ENCODE measurements at regions not wholly inside any gene's neighbourhood (a gene's known extent, or its start where the extent isn't known, plus 50 kb on each side); places are given as distances from the start of the nearest gene placed in this dataset.

DNA sequence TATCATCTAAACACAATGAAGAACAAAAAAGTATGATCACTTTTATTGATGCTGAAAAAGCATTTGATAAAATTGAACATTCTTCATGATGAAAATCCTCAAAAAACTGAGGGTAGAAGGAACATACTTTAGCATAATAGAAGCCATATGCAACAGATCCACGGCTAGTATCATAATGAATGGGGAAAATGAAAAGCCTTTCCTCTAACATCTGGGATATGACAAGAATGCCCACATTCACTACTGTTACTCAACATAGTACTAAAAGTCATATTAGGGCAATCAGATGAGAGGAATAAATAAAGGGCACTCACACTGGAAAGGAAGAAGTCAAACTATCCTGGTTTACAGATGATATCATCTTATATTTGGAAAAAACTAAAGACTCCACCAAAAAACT is 256.6 kb downstream of the RFPL4B start:
- no peak for ATAC-seq
- H3K27ac ChIP-seq (ENCODE audit: low read length) = no peak overlapping the region
- intact Hi-C loops (cut with micrococcal nuclease; ENCODE audit: unreplicated experiment) (no loop called here), in situ Hi-C loops (cut with HindIII; ENCODE audit: low pct_unique_long_range_greater_than_20kb, low sequenced_read_pairs) (no loop called here)
- no TSS peak for BruUV-seq (replicated peaks)
- ChIA-PET CTCF (no interaction called here), POLR2A (no interaction called here)
- no peaks in the 10 kb centered on the region for H3K36me3 ChIP-seq (ENCODE audit: control insufficient read depth, insufficient read depth, low read length)
- DNase-seq (ENCODE audit: low read depth, low spot score) = no peak
- TF ChIP-seq, protein P1, sequence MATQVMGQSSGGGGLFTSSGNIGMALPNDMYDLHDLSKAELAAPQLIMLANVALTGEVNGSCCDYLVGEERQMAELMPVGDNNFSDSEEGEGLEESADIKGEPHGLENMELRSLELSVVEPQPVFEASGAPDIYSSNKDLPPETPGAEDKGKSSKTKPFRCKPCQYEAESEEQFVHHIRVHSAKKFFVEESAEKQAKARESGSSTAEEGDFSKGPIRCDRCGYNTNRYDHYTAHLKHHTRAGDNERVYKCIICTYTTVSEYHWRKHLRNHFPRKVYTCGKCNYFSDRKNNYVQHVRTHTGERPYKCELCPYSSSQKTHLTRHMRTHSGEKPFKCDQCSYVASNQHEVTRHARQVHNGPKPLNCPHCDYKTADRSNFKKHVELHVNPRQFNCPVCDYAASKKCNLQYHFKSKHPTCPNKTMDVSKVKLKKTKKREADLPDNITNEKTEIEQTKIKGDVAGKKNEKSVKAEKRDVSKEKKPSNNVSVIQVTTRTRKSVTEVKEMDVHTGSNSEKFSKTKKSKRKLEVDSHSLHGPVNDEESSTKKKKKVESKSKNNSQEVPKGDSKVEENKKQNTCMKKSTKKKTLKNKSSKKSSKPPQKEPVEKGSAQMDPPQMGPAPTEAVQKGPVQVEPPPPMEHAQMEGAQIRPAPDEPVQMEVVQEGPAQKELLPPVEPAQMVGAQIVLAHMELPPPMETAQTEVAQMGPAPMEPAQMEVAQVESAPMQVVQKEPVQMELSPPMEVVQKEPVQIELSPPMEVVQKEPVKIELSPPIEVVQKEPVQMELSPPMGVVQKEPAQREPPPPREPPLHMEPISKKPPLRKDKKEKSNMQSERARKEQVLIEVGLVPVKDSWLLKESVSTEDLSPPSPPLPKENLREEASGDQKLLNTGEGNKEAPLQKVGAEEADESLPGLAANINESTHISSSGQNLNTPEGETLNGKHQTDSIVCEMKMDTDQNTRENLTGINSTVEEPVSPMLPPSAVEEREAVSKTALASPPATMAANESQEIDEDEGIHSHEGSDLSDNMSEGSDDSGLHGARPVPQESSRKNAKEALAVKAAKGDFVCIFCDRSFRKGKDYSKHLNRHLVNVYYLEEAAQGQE (IDR thresholded peaks at IDR 0.05; ENCODE audit: insufficient read depth in 1 of 2, low read depth in 2 of 2, low read length in 1 of 2) = no peak
- no peak for TF ChIP-seq POLR2AphosphoS5 (IDR thresholded peaks at IDR 0.05; ENCODE audit: low read depth, low read length)
- TF ChIP-seq TCF7L2 (IDR thresholded peaks at IDR 0.05; ENCODE audit: low read depth, low read length) = no peak
- TF ChIP-seq SIN3A (IDR thresholded peaks at IDR 0.05; ENCODE audit: borderline replicate concordance, insufficient read depth, low read depth, low read length) = no peak
- no peak for TF ChIP-seq CTCF (IDR thresholded peaks at IDR 0.05)
- H3K9me3 ChIP-seq (ENCODE audit: control insufficient read depth, insufficient read depth, low read depth, low read length) = no peaks in the 10 kb centered on the region
- no peaks in the 10 kb centered on the region for H3K27me3 ChIP-seq (ENCODE audit: control insufficient read depth, insufficient read depth, low read length)
- H3K4me3 ChIP-seq (ENCODE audit: low read depth in 2 of 2, low read length in 2 of 2) = no peak overlapping the region
- no peaks in the 10 kb centered on the region for H3K4me1 ChIP-seq (ENCODE audit: control insufficient read depth, insufficient read depth, low read length)

DNA sequence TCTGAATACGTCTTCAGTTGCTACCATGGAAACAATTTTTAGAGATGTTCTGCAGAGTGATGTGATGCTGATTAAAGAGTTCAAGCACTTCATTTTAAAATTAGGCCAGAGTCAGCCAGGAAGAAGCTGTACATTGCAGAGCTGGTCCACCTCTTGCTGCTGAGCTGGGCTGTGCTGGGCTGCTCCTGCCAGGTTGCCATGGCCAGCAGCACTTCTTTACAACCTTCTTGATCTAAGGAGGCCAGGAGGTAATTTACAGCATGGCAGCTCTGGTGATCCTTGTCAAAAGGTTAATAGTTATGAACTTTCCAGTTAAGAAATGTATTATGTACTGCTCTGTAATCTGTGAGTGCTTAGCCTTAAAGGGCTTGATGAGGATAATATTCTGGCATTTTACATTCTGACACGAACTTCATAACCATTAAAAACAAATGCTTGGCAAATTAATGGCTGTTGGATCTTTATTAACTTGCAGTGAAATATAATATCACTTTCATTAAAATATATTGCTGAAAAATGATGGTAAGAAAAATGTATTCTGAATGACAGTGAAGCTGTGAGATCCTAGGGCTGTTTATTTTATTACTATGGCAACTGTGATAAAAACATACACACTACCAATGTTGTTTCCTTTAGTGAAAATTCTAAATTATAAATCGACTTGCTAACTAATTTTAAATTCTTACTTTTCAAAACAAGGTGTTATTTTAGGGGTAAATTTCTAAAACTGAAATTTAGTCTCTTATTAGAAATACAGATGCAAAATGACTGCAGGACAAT is 259.7 kb downstream of the RFPL4B start:
- H3K27me3 ChIP-seq (ENCODE audit: control insufficient read depth, insufficient read depth, low read length) = no peaks in the 10 kb centered on the region

More for the DNA sequence above, 259.7 kb downstream of the RFPL4B start:
- no peak for DNase-seq (ENCODE audit: low read depth, low spot score)
- ATAC-seq = no peak; the same call in 1 of the 2 replicates
- Histone ChIP-seq H3K4me3 (ENCODE audit: low read depth in 2 of 2, low read length in 2 of 2) (no peak overlapping the region), H3K36me3 (ENCODE audit: control insufficient read depth, insufficient read depth, low read length) (no peaks in the 10 kb centered on the region), H3K4me1 (ENCODE audit: control insufficient read depth, insufficient read depth, low read length) (no peaks in the 10 kb centered on the region), H3K27ac (ENCODE audit: low read length) (no peak overlapping the region), H3K9me3 (ENCODE audit: control insufficient read depth, insufficient read depth, low read depth, low read length) (no peaks in the 10 kb centered on the region)
- intact Hi-C loops (cut with micrococcal nuclease; ENCODE audit: unreplicated experiment) (no loop called here), in situ Hi-C loops (cut with HindIII; ENCODE audit: low pct_unique_long_range_greater_than_20kb, low sequenced_read_pairs) (no loop called here)
- no TSS peak for BruUV-seq (replicated peaks)
- POLR2A ChIA-PET = no interaction called here
- no peak for TF ChIP-seq CTCF (IDR thresholded peaks at IDR 0.05)
- TF ChIP-seq TCF7L2 (IDR thresholded peaks at IDR 0.05; ENCODE audit: low read depth, low read length) = no peak
- no peak for TF ChIP-seq POLR2AphosphoS5 (IDR thresholded peaks at IDR 0.05; ENCODE audit: low read depth, low read length)
- TF ChIP-seq, protein P1 (IDR thresholded peaks at IDR 0.05; ENCODE audit: insufficient read depth in 1 of 2, low read depth in 2 of 2, low read length in 1 of 2) = no peak
- TF ChIP-seq SIN3A (IDR thresholded peaks at IDR 0.05; ENCODE audit: borderline replicate concordance, insufficient read depth, low read depth, low read length) = no peak
- CTCF ChIA-PET = no interaction called here
